22Rv1 (cell line): ENCODE measurements at regions not wholly inside any gene's neighbourhood (a gene's known extent, or its start where the extent isn't known, plus 50 kb on each side); places are given as distances from the start of the nearest gene placed in this dataset.
"Not testable (repeated sequence)": the region's sequence is repeated elsewhere in the genome, so short reads cannot be mapped to it uniquely, and the experiment has no call there.

Experiments
- H3K27ac ChIP-seq: fragments of 450-650 bp; 2 replicates; pipeline ENCODE4 v1.5.1; 2017
- CTCF ChIP-seq: fragments of 450-650 bp; IDR thresholded peaks from 2 replicates; pipeline ENCODE4 v1.5.1; 2017; ENCODE audit warnings: mild to moderate bottlenecking
- ZFX ChIP-seq: fragments of 450-650 bp; IDR thresholded peaks from 2 replicates; pipeline ENCODE4 v1.6.1; 2017; ENCODE audit warnings: antibody characterized with exemption, borderline replicate concordance

- H3K27ac ChIP-seq = no peak overlapping the region
- TF ChIP-seq ZFX (no peak), CTCF (no peak)
Measured at GRCh38 chrX:138845786-138846185, 134.3 kb upstream of the FGF13 start.

DNA sequence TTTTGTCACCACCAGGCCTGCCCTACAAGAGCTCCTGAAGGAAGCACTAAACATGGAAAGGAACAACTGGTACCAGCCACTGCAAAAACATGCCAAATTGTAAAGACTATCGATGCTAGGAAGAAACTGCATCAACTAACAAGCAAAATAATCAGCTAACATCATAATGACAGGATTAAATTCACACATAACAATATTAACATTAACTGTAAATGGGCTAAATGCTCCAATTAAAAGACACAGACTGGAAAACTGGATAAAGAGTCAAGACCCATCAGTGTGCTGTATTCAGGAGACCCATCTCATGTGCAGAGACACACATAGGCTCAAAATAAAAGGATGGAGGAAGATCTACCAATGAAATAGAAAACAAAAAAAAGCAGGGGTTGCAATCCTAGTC lies 95.9 kb upstream of the FGF13 start:
- H3K27ac ChIP-seq = not testable (repeated sequence)

DNA sequence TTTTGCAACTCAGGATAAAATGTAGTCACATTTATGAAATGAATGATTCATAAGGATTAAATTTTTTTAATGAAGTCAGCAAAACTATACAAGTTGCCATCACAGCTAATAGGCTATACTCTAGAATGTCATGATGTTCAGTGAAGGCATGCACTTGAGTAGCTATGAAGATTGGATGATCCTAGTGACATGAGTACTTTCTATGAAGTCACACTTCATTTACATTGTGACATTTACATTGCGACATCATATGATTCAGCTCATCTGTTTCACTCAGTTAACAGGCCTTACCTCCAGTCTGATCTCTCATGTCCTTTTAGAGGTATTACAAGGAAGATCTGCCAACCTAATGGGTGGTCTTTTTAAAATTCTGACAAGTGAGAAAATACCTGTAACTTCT lies 82.7 kb upstream of the FGF13 start:
- TF ChIP-seq CTCF = no peak
- TF ChIP-seq ZFX = no peak
- H3K27ac ChIP-seq = no peak overlapping the region

DNA sequence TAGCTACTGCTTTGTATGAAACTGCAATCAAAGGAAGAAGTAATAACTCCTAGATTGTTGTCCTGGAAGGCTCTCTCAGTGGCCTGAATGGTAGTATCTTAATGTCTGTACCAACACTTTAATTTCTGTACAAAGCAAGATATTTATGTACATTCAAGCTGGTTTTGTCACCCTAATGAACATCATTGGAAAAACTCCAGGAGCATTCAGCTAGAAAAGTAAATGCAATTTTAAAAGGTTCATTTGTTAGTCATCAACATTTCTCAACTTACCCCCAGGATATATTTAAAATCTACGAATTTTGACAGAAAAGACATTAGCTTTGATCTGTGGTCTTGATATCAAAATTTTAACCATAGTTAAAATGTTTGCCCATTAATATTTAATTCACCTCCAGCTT lies 80.0 kb upstream of the FGF13 start:
- TF ChIP-seq ZFX (no peak), CTCF (no peak)
- H3K27ac ChIP-seq = no peak overlapping the region

GRCh38 chrX:138788771-138789170 lies 77.3 kb upstream of the FGF13 start:
- TF ChIP-seq CTCF (no peak), ZFX (no peak)
- no peak overlapping the region for H3K27ac ChIP-seq

DNA sequence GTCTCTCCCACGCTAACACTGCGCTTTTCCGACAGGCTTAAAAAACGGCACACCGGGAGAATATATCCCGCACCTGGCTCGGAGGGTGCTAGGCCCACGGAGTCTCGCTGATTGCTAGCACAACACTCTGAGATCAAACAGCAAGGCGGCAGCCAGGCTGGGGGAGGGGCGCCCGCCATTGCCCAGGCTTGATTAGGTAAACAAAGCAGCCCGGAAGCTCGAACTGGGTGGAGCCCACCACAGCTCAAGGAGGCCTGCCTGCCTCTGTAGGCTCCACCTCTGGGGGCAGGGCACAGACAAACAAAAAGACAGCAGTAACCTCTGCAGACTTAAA lies 67.0 kb upstream of the FGF13 start:
- not testable (repeated sequence) for H3K27ac ChIP-seq

GRCh38 chrX:138777908-138778575 lies 66.5 kb upstream of the FGF13 start:
- H3K27ac ChIP-seq = not testable (repeated sequence)

DNA sequence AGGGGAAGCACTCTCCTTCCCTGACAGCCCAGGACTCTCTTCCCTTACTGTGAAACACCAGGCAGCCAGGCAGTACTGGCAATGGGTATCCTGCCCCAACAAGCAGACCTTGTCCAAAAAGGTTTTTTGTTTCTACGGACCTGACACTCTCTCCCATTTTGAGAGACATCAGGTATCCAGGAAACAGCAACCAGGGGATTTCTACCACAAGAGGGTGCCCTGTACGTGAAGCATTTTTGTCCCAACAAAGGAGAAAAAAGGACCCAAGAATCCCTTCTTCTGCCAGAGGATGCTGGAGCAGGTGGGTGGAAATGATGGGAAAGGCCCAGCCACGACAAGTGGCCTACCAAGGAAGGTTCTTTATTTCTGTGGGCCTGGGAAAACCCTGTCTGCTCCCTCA lies 65.7 kb upstream of the FGF13 start:
- no peak overlapping the region for H3K27ac ChIP-seq
- no peak for TF ChIP-seq ZFX
- TF ChIP-seq CTCF = no peak

DNA sequence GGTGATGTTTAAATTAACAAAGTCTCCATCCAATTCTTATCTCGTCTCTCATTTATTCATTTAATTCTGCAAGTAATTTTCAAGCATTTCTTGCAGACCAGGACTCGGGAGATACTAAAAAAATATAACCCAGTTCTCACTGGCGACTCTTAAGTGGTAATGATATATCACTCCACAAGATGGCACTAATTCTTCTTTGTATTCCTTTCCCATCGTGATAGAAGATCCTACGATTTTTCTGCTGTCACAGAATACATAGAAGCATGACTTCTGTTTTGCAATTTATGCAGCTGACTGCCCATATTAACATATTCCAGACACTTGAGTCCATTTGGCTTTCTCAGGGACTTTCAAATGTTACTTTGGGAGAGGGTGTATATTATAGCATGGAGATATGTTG lies 64.0 kb upstream of the FGF13 start:
- no peak for TF ChIP-seq ZFX
- peak; percentile 52 for TF ChIP-seq CTCF
- no peak overlapping the region for H3K27ac ChIP-seq
